Keratinocyte (primary cell): ENCODE measurements at regions not wholly inside any gene's neighbourhood (a gene's known extent, or its start where the extent isn't known, plus 50 kb on each side); places are given as distances from the start of the nearest gene placed in this dataset.

Experiments used
- CTCF ChIP-seq, 3 experiments: IDR thresholded peaks in 1 of 3; conservative IDR thresholded peaks in 1 of 3; optimal IDR thresholded peaks in 1 of 3; 2 replicates in 2 of 3; 3 replicates in 1 of 3; pipeline versions ENCODE3 to v1.5.1; 2011; ENCODE audit warnings: low read length in 3 of 3, mild to moderate bottlenecking in 3 of 3, moderate library complexity in 2 of 3, control low read depth in 1 of 3, inconsistent platforms in 1 of 3; ENCODE audit not compliant: insufficient read depth in 2 of 3; ENCODE audit errors: extremely low read depth in 1 of 3
- EZH2 ChIP-seq: IDR thresholded peaks from one replicate; pipeline ENCODE4 v1.6.1; 2012; ENCODE audit warnings: inconsistent platforms, mild to moderate bottlenecking, low read length, moderate library complexity

GRCh38 chr22:48350456-48350855, 1477.2 kb downstream of the BRD1 start:
- TF ChIP-seq CTCF (optimal IDR thresholded peaks at IDR 0.05 in 1 of 3, IDR thresholded peaks at IDR 0.05 in 1 of 3, conservative IDR thresholded peaks at IDR 0.05 in 1 of 3; ENCODE audit: extremely low read depth in 1 of 3, insufficient read depth in 2 of 3, low read length in 3 of 3) (no peak), EZH2 (no peak)
